ENCODE measurements at regions not wholly inside any gene's neighbourhood (a gene's known extent, or its start where the extent isn't known, plus 50 kb on each side); places are given as distances from the start of the nearest gene placed in this dataset.

DNA sequence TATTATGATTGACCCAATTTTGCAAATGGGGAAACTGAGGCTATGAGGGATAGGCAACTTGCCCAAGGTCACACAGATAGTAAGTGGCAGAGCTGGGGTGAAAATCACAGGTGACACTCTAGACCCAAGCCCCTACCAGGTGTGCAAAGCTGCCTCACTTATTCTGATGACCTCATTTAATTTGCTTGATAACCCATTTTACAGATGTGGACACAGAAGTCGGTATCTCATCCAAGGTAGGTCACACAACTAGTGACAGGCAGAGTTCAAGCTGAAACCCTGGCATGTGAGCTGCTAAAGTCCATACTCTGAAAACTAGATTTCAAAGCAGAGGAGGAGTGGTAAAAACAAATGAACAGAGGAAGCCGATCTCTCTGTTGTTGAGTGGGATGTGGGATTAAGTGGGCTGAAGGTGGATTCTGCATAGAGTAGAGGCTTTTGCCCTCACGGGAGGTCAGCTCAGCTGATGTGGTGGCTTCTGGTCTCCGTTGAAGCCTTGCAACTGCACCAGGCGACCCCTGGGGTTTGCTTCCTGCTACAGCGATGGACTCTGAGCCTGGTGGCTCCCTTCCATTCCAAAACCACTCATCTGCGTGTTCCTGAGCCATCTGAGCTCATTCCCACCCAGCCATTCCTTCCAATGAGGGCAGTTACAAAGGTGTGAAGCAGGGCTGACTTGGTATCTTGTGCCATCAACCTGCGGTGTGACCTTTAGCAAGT lies 164.3 kb upstream of the FHL2 start:
- Mint-ChIP-seq H3K4me3 (no peak overlapping the region), H3K9me3 (peaks cover 0 to 3% (median 0%) of the 10 kb centered on the region in 11 donors), H3K4me1 (peaks cover 0 to 13% (median 0%) of the 10 kb centered on the region in 7 donors), H3K27me3 (peaks cover 0 to 25% (median 5%) of the 10 kb centered on the region in 5 donors), H3K36me3 (peaks cover 0 to 4% (median 0%) of the 10 kb centered on the region in 5 donors), H3K27ac (no peak overlapping the region)
- CTCF ChIA-PET = interaction anchor here (0.5 to 0.8 kb wide), 2 partner anchors 27 to 36 kb away, joined by 3 read pairs; no protein-coding TSS in a partner anchor
- intact Hi-C loops (cut with micrococcal nuclease) = no loop called here
- no peaks in the 10 kb centered on the region for H3K36me3 ChIP-seq (ENCODE audit: control insufficient read depth in 2 of 3, insufficient read depth in 3 of 3, low read length in 3 of 3)
- POLR2A ChIA-PET = no interaction called here
- no peaks in the 10 kb centered on the region for H3K27me3 ChIP-seq (ENCODE audit: control insufficient read depth in 2 of 2, insufficient read depth in 2 of 2, low read length in 2 of 2)
- H3K4me1 ChIP-seq (ENCODE audit: control insufficient read depth in 2 of 2, insufficient read depth in 2 of 2, low read length in 2 of 2) = peaks cover 0 to 5% of the 10 kb centered on the region in 2 donors
- H3K27ac ChIP-seq (ENCODE audit: low read depth, low read length) = no peak overlapping the region
- DNase-seq = no peak
- no peak overlapping the region for H3K4me3 ChIP-seq (ENCODE audit: low read length)
- no peak for ATAC-seq
- no peaks in the 10 kb centered on the region for H3K9me3 ChIP-seq (ENCODE audit: control insufficient read depth in 2 of 3, low read length in 3 of 3)

GRCh38 chr2:105561401-105561800 lies 162.6 kb upstream of the FHL2 start:
- H3K36me3 Mint-ChIP-seq = peaks cover 0 to 4% (median 0%) of the 10 kb centered on the region in 5 donors
- POLR2A ChIA-PET = no interaction called here
- H3K4me3 ChIP-seq (ENCODE audit: low read length) = no peak overlapping the region
- no peak overlapping the region for H3K27ac ChIP-seq (ENCODE audit: low read depth, low read length)
- peaks cover 0 to 33% (median 17%) of the 10 kb centered on the region in 5 donors for H3K27me3 Mint-ChIP-seq
- H3K9me3 ChIP-seq (ENCODE audit: control insufficient read depth in 2 of 3, low read length in 3 of 3) = no peaks in the 10 kb centered on the region
- intact Hi-C loops (cut with micrococcal nuclease) = no loop called here
- ATAC-seq = no peak
- CTCF ChIA-PET = interaction anchor here (1.1 kb wide), 1 partner anchor 15 kb away, joined by 3 read pairs; no protein-coding TSS in a partner anchor
- no peaks in the 10 kb centered on the region for H3K27me3 ChIP-seq (ENCODE audit: control insufficient read depth in 2 of 2, insufficient read depth in 2 of 2, low read length in 2 of 2)
- peaks cover 0 to 3% (median 0%) of the 10 kb centered on the region in 11 donors for H3K9me3 Mint-ChIP-seq
- peaks cover 0 to under 1% (median 0%) of the 10 kb centered on the region in 7 donors for H3K4me1 Mint-ChIP-seq
- H3K4me3 Mint-ChIP-seq = no peak overlapping the region
- no peaks in the 10 kb centered on the region for H3K4me1 ChIP-seq (ENCODE audit: control insufficient read depth in 2 of 2, insufficient read depth in 2 of 2, low read length in 2 of 2)
- H3K27ac Mint-ChIP-seq = no peak overlapping the region
- no peak for DNase-seq
- H3K36me3 ChIP-seq (ENCODE audit: control insufficient read depth in 2 of 3, insufficient read depth in 3 of 3, low read length in 3 of 3) = no peaks in the 10 kb centered on the region

DNA sequence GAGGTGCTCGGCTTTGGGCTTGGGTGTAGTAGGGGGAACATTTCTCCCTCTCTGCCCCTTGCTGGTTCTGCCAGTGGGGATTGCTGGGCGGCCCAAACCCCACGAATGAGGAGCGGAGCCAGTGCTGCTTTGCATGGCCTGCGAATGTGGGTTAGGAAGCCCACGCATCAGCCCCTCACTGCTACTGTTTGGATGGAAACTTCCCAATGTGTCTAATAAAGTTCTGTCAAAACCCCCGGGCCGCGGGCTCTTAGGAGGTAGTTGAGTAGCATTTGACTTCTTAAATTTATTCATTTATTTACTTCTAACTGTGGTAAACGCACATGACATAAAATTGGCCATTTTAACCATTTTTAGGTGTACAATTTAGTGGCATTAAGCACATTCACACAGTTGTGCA lies 161.3 kb upstream of the FHL2 start:
- H3K36me3 Mint-ChIP-seq = peaks cover 0 to 3% (median 0%) of the 10 kb centered on the region in 5 donors
- H3K27me3 Mint-ChIP-seq = peaks cover 0 to 40% (median 17%) of the 10 kb centered on the region in 5 donors
- H3K27ac Mint-ChIP-seq = no peak overlapping the region
- POLR2A ChIA-PET = no interaction called here
- intact Hi-C loops (cut with micrococcal nuclease) = no loop called here
- CTCF ChIA-PET = no interaction called here
- H3K4me1 ChIP-seq (ENCODE audit: control insufficient read depth in 2 of 2, insufficient read depth in 2 of 2, low read length in 2 of 2) = no peaks in the 10 kb centered on the region
- no peak for ATAC-seq
- H3K4me3 ChIP-seq (ENCODE audit: low read length) = no peak overlapping the region
- no peaks in the 10 kb centered on the region for H3K36me3 ChIP-seq (ENCODE audit: control insufficient read depth in 2 of 3, insufficient read depth in 3 of 3, low read length in 3 of 3)
- H3K4me1 Mint-ChIP-seq = no peaks in the 10 kb centered on the region
- no peaks in the 10 kb centered on the region for H3K27me3 ChIP-seq (ENCODE audit: control insufficient read depth in 2 of 2, insufficient read depth in 2 of 2, low read length in 2 of 2)
- H3K4me3 Mint-ChIP-seq = no peak overlapping the region
- no peak overlapping the region for H3K27ac ChIP-seq (ENCODE audit: low read depth, low read length)
- H3K9me3 Mint-ChIP-seq = peaks cover 0 to 3% (median 0%) of the 10 kb centered on the region in 11 donors
- no peak for DNase-seq
- no peaks in the 10 kb centered on the region for H3K9me3 ChIP-seq (ENCODE audit: control insufficient read depth in 2 of 3, low read length in 3 of 3)

DNA sequence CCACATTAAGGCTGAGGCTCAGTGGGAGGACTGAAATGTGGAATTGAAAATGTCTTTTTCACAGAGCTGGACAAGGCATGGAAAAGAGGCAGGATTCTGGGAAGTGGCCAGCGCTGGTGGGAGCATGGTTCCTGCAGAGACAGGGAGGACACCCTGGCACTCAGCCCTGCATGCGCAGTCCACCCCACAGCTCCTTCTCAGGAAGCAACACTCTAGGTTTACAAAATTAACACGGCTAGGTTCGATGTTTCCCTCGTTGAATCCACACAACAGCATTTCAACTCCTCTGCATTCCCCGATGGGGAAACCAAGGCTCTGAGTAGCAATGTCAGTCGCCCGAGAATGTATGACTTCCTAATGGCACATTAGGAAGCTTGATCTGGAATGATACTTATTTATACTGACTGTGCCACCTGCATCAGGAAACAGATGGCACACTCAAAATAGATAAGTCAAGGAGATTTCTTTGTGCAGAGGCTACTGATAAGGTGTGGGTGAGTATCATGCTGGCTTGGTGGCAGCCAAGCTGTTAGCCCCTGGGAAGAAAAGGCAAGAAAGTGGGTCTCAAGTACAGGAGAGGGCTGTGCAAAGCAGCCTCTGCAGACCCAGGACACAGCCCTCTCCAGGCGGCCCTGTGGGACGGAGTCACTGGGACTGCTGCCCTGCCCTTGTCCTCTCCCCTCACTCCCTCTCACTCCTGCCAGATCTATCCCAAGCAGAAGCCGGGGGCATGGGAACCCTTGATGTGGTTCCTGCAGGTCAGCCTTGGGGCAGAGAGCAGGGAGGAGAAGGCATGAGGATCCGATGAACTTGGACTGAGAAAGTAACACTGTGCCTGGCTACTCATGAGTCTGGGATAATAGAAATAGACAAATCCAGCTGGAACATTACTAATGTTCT lies 158.4 kb upstream of the FHL2 start:
- Mint-ChIP-seq H3K27me3 (peaks cover 0 to 57% (median 27%) of the 10 kb centered on the region in 5 donors), H3K4me1 (peaks cover 0 to 2% (median 0%) of the 10 kb centered on the region in 7 donors), H3K27ac (peak overlapping the region in 1 of 9 donors; percentile 22), H3K36me3 (no peaks in the 10 kb centered on the region), H3K9me3 (peaks cover 0 to 1% (median 0%) of the 10 kb centered on the region in 11 donors), H3K4me3 (no peak overlapping the region)
- intact Hi-C loops (cut with micrococcal nuclease) = no loop called here
- CTCF ChIA-PET = no interaction called here
- no peaks in the 10 kb centered on the region for H3K9me3 ChIP-seq (ENCODE audit: control insufficient read depth in 2 of 3, low read length in 3 of 3)
- H3K4me3 ChIP-seq (ENCODE audit: low read length) = no peak overlapping the region
- no peak for DNase-seq
- no peaks in the 10 kb centered on the region for H3K27me3 ChIP-seq (ENCODE audit: control insufficient read depth in 2 of 2, insufficient read depth in 2 of 2, low read length in 2 of 2)
- H3K4me1 ChIP-seq (ENCODE audit: control insufficient read depth in 2 of 2, insufficient read depth in 2 of 2, low read length in 2 of 2) = no peaks in the 10 kb centered on the region
- no peak for ATAC-seq
- no peak overlapping the region for H3K27ac ChIP-seq (ENCODE audit: low read depth, low read length)
- POLR2A ChIA-PET = interaction anchor here (0.6 kb wide), 1 partner anchor 544 kb away, joined by 3 read pairs; no protein-coding TSS in a partner anchor
- no peaks in the 10 kb centered on the region for H3K36me3 ChIP-seq (ENCODE audit: control insufficient read depth in 2 of 3, insufficient read depth in 3 of 3, low read length in 3 of 3)

GRCh38 chr2:105556366-105556765 lies 157.5 kb upstream of the FHL2 start:
- POLR2A ChIA-PET = interaction anchor here (0.6 kb wide), 1 partner anchor 545 kb away, joined by 3 read pairs; no protein-coding TSS in a partner anchor
- Histone ChIP-seq H3K4me3 (ENCODE audit: low read length) (no peak overlapping the region), H3K27ac (ENCODE audit: low read depth, low read length) (no peak overlapping the region), H3K4me1 (ENCODE audit: control insufficient read depth in 2 of 2, insufficient read depth in 2 of 2, low read length in 2 of 2) (no peaks in the 10 kb centered on the region), H3K36me3 (ENCODE audit: control insufficient read depth in 2 of 3, insufficient read depth in 3 of 3, low read length in 3 of 3) (no peaks in the 10 kb centered on the region), H3K27me3 (ENCODE audit: control insufficient read depth in 2 of 2, insufficient read depth in 2 of 2, low read length in 2 of 2) (no peaks in the 10 kb centered on the region), H3K9me3 (ENCODE audit: control insufficient read depth in 2 of 3, low read length in 3 of 3) (no peaks in the 10 kb centered on the region)
- Mint-ChIP-seq H3K4me1 (peaks cover 0 to 2% (median 0%) of the 10 kb centered on the region in 7 donors), H3K27me3 (peaks cover 0 to 62% (median 27%) of the 10 kb centered on the region in 5 donors), H3K27ac (no peak overlapping the region), H3K9me3 (peaks cover 0 to 1% (median 0%) of the 10 kb centered on the region in 11 donors), H3K36me3 (no peaks in the 10 kb centered on the region), H3K4me3 (no peak overlapping the region)
- DNase-seq (no peak), ATAC-seq (no peak)
- CTCF ChIA-PET = no interaction called here
- intact Hi-C loops (cut with micrococcal nuclease) = no loop called here

GRCh38 chr2:105554235-105554634 lies 155.4 kb upstream of the FHL2 start:
- Histone ChIP-seq H3K4me1 (ENCODE audit: control insufficient read depth in 2 of 2, insufficient read depth in 2 of 2, low read length in 2 of 2) (no peaks in the 10 kb centered on the region), H3K36me3 (ENCODE audit: control insufficient read depth in 2 of 3, insufficient read depth in 3 of 3, low read length in 3 of 3) (no peaks in the 10 kb centered on the region), H3K4me3 (ENCODE audit: low read length) (no peak overlapping the region), H3K27ac (ENCODE audit: low read depth, low read length) (no peak overlapping the region), H3K9me3 (ENCODE audit: control insufficient read depth in 2 of 3, low read length in 3 of 3) (no peaks in the 10 kb centered on the region), H3K27me3 (ENCODE audit: control insufficient read depth in 2 of 2, insufficient read depth in 2 of 2, low read length in 2 of 2) (no peaks in the 10 kb centered on the region)
- ChIA-PET CTCF (interaction anchor here (0.7 kb wide), 1 partner anchor 16 kb away, joined by 3 read pairs; no protein-coding TSS in a partner anchor), POLR2A (no interaction called here)
- ATAC-seq = no peak
- no peak for DNase-seq
- Mint-ChIP-seq H3K4me3 (no peak overlapping the region), H3K4me1 (peaks cover 0 to 2% (median 0%) of the 10 kb centered on the region in 7 donors), H3K27ac (no peak overlapping the region), H3K27me3 (peaks cover 0 to 67% (median 20%) of the 10 kb centered on the region in 5 donors), H3K36me3 (no peaks in the 10 kb centered on the region), H3K9me3 (no peaks in the 10 kb centered on the region)
- intact Hi-C loops (cut with micrococcal nuclease) = no loop called here
